ENCODE measurements at regions not wholly inside any gene's neighbourhood (a gene's known extent, or its start where the extent isn't known, plus 50 kb on each side); places are given as distances from the start of the nearest gene placed in this dataset.

- intact Hi-C loops (cut with DNase I; ENCODE audit: low total_unique reads), result no loop called here
- no peak for DNase-seq
- TF ChIP-seq POLR2AphosphoS5 (IDR thresholded peaks at IDR 0.05), result no peak
- no peak for TF ChIP-seq CTCF (IDR thresholded peaks at IDR 0.05 in 8 of 11, conservative IDR thresholded peaks at IDR 0.05 in 3 of 11)
- no peak for TF ChIP-seq POLR2A (IDR thresholded peaks at IDR 0.05)
- no peaks in the 10 kb centered on the region for H3K9me3 ChIP-seq
- no peaks in the 10 kb centered on the region for H3K27me3 ChIP-seq (replicated peaks in 1 of 7)
- H3K4me1 ChIP-seq, result no peaks in the 10 kb centered on the region
- WGBS, 5 donors, result 41 to 80% (median 61%) methylated on average over 1 of the region's 1 CpG
- H3K27ac ChIP-seq, result no peak overlapping the region
- no peak overlapping the region for H3K4me3 ChIP-seq
- H3K36me3 ChIP-seq, result no peaks in the 10 kb centered on the region
These were observed 94.2 kb upstream of the TEX13D start for GRCh38 chrX:124238268-124238667.

DNA sequence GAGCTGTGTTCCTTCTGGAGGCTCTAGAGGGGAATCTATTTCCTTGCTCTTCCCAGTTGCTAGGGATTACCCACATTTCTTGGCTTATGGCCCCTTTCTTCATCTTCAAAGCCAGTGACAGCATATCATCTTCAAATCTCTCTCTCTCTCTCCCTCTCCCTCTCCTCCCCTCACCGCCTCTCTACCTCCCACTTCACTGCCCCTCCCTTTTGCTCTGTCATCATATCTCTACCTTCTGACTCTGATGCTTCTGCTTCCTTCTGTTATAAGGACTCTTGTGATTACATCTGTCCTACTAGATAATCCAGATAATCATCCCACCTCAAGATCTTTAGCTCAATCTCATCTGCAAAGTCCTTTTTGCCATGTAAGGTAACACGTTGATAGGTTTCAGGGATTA, 93.1 kb upstream of the TEX13D start:
- H3K4me3 ChIP-seq, result no peak overlapping the region
- no peak overlapping the region for H3K27ac ChIP-seq
- no peaks in the 10 kb centered on the region for H3K36me3 ChIP-seq
- DNase-seq, result no peak
- no peaks in the 10 kb centered on the region for H3K27me3 ChIP-seq (replicated peaks in 1 of 7)
- H3K4me1 ChIP-seq, result no peaks in the 10 kb centered on the region
- H3K9me3 ChIP-seq, result no peaks in the 10 kb centered on the region
- 49 to 75% (median 64%) methylated on average over 2 of the region's 2 CpGs for WGBS, 5 donors
- TF ChIP-seq CTCF (IDR thresholded peaks at IDR 0.05 in 8 of 11, conservative IDR thresholded peaks at IDR 0.05 in 3 of 11), result no peak
- TF ChIP-seq POLR2A (IDR thresholded peaks at IDR 0.05), result no peak
- no peak for TF ChIP-seq POLR2AphosphoS5 (IDR thresholded peaks at IDR 0.05)
- intact Hi-C loops (cut with DNase I; ENCODE audit: low total_unique reads), result no loop called here

GRCh38 chrX:124239911-124240310, 92.5 kb upstream of the TEX13D start:
- no peaks in the 10 kb centered on the region for H3K36me3 ChIP-seq
- WGBS, 5 donors, result 47 to 71% (median 54%) methylated on average over 6 of the region's 6 CpGs

GRCh38 chrX:124240422-124240821, 92.0 kb upstream of the TEX13D start:
- intact Hi-C loops (cut with DNase I; ENCODE audit: low total_unique reads), result no loop called here
- Histone ChIP-seq H3K27me3 (replicated peaks in 1 of 7) (no peaks in the 10 kb centered on the region), H3K9me3 (no peaks in the 10 kb centered on the region), H3K4me1 (no peaks in the 10 kb centered on the region), H3K4me3 (no peak overlapping the region), H3K36me3 (no peaks in the 10 kb centered on the region), H3K27ac (no peak overlapping the region)
- no peak for TF ChIP-seq CTCF (IDR thresholded peaks at IDR 0.05 in 8 of 11, conservative IDR thresholded peaks at IDR 0.05 in 3 of 11)
- TF ChIP-seq POLR2A (IDR thresholded peaks at IDR 0.05), result no peak
- TF ChIP-seq POLR2AphosphoS5 (IDR thresholded peaks at IDR 0.05), result no peak
- DNase-seq, result no peak

More at GRCh38 chrX:124239911-124240310, 92.5 kb upstream of the TEX13D start:
- intact Hi-C loops (cut with DNase I; ENCODE audit: low total_unique reads), result no loop called here
- H3K4me1 ChIP-seq, result no peaks in the 10 kb centered on the region
- DNase-seq, result no peak
- no peak for TF ChIP-seq POLR2AphosphoS5 (IDR thresholded peaks at IDR 0.05)
- TF ChIP-seq POLR2A (IDR thresholded peaks at IDR 0.05), result no peak
- TF ChIP-seq CTCF (IDR thresholded peaks at IDR 0.05 in 8 of 11, conservative IDR thresholded peaks at IDR 0.05 in 3 of 11), result no peak
- no peak overlapping the region for H3K4me3 ChIP-seq
- no peaks in the 10 kb centered on the region for H3K27me3 ChIP-seq (replicated peaks in 1 of 7)
- no peaks in the 10 kb centered on the region for H3K9me3 ChIP-seq
- no peak overlapping the region for H3K27ac ChIP-seq
